ENCODE measurements at regions not wholly inside any gene's neighbourhood (a gene's known extent, or its start where the extent isn't known, plus 50 kb on each side); places are given as distances from the start of the nearest gene placed in this dataset.

GRCh38 chr10:65033957-65034356 lies 1512.8 kb downstream of the REEP3 start:
- TF ChIP-seq CTCF (IDR thresholded peaks at IDR 0.05; ENCODE audit: low read length): no peak
- no peak for TF ChIP-seq EZH2 (optimal IDR thresholded peaks at IDR 0.05; ENCODE audit: low read depth, low read length)

Data from MM.1S (cell line).